MV-4-11 (cell line): ENCODE measurements at regions not wholly inside any gene's neighbourhood (a gene's known extent, or its start where the extent isn't known, plus 50 kb on each side); places are given as distances from the start of the nearest gene placed in this dataset.
A peak's percentile ranks its signal among the peaks of the same experiment; 100 is the strongest.

Experiments used
- DNase-seq: peaks from one replicate; lab custom pipeline; 2025; lab: John Stamatoyannopoulos, UW

DNA sequence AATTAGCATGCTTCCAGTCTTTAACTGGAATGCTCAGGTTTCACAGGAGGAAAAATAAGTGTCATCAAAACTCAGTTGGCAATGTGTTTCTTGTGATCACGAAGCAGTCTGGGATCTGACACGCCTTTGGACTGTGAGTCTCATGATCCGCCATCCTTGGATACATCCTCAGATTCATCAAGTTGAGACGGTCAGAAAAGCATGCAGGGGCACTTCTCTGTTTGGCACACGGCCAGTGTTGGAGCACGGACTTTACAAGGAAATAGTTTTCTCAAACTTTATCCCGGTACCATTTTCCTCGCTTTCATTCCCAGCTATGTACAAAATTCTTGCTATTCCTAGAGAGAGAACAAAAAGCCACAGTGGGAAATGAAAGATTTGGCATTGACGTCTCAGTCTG lies 88.4 kb upstream of the PARP11 start:
- no peak for DNase-seq

DNA sequence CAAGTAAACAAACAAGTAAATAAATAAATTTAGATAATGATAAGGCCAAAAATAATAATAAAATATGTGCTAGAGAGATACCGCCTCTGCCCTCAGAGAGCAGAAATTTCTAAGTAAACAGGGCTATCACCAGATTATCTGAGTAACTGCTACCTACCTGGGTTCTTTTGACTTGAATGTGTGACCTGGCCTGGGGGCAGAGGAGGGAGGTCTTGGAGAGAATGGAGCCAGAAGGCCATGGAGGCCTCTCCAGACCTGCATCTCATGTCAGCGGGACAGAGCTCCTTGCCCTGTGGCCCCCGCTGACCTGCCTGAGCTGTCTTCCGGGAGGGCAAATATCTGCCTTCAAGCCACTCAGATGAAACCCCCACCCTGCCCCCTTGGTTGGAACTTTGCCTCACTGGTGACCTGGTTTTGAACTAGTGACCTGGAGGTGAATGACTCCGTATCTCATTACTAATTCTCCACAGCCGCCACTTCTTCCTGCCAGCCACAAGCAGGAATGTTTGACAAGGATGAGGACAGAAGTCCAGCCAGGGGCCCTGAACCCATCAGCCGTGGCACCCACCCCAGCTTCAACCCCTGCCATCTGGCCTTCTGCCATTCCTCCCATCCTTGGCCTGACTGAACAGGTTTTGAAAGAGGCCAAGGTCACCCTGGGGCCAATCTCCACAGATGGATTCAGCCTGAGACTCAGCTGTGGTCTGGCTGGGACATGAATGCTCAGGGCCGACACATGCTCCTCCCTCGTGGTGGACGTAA lies 86.8 kb upstream of the PARP11 start:
- DNase-seq = no peak

DNA sequence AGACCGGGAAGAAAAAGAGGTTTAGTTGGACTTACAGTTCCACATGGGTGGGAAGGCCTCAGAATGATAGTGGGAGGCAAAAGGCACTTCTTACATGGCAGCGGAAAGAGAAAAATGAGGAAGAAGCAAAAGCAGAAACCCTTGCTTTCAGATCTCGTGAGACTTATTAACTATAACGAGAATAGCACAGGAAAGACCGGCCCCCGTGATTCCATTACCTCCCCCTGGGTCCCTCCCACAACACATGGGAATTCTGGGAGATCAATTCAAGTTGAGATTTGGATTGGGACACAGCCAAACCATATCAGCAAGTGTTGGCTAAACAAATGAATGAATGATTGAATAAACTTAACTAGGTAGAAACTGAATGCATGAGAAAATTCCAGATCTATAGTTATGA lies 85.3 kb upstream of the PARP11 start:
- peak; percentile 20 for DNase-seq

DNA sequence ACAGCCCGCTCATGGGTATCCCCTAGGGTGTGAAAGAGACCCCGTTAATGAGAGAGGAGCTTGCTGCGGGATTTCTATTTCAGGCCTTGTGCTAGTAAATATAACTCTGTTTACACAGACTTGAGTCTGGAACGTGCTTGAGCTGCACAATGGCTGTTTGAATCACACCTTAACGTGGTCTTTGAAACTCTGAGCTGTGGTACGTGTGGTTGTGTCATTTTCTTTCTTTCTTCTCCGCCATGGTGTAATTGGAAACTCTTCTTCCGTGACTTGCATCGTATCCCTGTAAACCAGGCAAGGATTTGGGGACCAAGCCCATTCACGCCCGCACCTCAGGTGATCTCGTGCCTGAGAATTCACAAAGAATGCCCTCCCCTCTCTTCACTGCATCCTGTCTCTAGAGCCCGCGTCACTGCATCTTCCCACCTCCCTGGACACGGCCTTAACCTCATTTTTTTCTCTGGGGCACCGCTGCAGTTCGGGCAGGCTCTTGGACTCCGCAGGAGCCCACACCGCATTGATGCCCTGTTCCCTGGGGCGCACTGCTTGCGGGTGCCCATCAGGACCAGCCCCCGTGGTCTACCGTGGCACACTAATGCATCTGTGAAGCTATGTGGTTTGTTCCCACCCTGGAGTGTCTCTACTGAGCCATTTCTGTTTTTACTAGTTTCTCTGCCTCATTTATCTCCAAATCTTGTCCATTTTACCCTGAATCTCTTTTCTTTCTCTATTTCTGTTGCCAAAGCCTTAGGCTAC lies 78.4 kb upstream of the PARP11 start:
- no peak for DNase-seq

DNA sequence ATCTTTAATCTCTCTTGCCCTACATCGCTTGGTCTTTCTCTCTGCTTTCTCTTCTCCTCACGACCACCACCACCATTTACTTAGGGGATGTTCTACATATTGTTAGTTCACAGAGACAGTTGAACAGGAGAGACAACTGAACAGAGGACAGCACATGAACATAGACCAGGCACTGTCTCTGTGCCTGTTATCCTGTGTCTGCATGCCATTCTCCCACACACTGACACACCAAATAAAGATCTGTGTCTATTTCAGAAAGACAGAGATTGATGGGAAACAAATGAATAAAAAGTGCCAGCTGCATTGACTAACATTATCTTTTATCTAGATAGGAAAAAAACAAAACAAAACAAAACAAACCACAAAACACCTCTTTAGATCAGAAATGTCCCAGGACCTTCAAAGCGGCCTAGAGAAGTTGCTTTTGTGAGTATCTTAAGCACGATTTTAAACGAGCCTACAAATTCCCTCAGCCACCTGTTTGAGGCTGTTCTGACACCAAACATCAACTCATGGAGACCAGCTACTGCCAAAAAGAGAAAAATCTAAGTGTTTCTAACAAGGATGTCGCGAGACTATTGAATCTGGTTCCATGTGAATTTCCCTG lies 77.6 kb upstream of the PARP11 start:
- DNase-seq = no peak

DNA sequence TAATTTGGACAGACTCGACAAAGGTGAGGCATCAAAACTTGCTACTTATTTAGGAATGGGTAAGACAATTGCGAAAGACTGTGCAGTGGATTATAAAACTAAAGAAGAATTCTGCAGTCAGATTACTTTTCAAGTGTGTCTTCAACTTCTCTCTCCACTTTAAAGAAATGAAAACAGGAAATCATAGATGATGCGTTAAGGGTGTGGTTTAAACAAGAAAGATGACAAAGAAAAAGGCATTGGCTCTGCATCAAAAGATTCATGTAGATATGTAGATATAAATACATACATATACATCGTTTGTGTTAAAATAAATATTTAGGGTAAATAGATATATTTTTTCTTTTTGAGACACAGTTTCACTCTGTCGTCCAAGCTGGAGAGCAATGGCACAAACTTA lies 74.6 kb upstream of the PARP11 start:
- no peak for DNase-seq

DNA sequence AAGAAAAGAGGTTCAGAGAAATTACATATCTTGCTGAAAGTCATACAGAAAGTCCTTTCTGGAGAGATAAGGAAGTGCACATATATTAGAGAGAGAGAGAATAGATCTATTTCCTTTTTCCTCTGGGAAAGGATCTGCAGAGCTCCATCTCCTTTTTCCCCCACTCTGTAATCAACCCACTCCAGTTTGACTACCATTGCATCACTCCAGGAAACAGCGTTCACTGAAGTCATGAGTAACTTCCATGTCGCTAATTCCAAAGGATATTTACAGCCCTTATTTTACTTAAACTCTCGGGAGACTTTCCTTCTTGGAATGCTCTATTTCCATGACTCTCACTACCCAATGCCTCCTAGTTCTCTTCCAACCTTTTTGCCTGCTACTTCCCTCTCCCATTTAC lies 72.5 kb upstream of the PARP11 start:
- no peak for DNase-seq

DNA sequence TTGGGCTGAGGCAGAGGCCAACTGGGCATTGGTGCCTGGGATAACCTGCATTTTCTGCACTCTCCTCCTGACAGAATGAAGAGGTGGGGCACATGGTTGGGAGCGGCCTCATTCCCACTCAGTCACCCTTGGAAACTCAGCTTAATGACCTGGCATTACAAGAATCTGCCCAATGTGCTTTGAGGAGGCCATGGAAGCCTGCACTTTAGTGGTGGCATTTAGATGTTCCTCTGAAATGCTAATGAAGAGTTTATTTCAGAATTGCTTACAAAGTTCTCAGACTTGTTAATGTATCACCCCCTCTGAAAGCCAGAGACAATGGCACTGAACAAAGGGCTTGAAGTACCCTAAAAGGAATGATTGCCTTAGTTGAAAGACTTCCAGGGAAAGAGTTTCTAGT lies 71.4 kb upstream of the PARP11 start:
- DNase-seq = no peak

DNA sequence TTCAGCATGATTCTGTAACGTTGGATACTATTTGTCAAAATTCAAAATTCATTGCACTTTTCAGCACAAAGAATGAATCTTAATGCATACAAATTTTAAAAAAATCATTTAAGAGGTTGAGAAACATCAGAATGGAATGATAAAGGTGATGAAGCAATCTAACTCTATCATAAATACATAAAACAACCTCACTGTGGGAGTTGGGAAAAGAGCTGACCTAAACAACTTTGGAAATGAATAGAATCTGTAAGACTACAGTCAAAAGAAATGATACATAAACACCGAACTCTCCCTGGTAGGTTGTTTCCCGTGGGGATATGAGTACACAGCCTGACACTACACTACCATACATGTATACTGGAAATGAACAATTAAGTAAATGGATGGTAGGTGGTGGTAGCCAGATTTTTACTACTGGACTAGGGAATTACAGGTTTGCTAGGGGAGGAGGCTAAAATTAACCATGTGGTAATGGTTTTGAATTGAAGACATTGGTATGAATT lies 64.9 kb upstream of the PARP11 start:
- no peak for DNase-seq

DNA sequence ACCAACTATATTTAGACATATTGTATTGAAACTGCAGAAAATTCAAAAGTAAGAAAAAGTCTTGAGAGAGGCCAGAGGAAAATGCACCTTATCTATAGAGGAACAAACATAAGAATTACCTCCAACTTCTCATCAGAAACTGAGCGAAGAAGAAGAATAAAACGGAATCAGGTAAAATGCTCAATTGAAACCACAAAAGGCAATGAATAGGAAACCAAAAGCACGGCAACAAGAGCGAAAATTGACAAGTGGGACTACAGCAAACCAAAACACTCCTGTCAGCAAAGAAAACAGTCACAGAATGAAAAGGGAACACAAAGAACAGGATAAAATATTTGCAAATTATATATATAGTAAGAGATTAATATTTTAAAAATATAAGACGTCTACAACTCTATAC lies 61.9 kb upstream of the PARP11 start:
- DNase-seq = no peak

DNA sequence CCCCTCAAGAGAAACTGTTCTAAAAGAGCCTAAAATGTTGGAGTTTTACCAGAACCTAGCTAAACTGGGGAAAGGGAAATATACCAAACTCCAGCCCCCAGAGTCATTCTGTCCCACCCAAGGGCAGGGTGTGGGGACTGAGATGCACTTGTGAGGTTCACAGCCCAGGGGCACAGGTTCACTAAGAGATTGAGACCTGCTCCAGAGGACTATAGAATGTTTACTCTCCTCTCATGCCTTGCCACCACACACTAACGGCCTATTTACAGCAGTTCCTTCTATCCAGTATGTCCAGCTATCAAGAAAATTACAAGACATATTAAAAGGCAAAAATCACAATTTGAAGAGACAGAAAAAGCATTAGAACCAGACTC lies 60.6 kb upstream of the PARP11 start:
- no peak for DNase-seq

DNA sequence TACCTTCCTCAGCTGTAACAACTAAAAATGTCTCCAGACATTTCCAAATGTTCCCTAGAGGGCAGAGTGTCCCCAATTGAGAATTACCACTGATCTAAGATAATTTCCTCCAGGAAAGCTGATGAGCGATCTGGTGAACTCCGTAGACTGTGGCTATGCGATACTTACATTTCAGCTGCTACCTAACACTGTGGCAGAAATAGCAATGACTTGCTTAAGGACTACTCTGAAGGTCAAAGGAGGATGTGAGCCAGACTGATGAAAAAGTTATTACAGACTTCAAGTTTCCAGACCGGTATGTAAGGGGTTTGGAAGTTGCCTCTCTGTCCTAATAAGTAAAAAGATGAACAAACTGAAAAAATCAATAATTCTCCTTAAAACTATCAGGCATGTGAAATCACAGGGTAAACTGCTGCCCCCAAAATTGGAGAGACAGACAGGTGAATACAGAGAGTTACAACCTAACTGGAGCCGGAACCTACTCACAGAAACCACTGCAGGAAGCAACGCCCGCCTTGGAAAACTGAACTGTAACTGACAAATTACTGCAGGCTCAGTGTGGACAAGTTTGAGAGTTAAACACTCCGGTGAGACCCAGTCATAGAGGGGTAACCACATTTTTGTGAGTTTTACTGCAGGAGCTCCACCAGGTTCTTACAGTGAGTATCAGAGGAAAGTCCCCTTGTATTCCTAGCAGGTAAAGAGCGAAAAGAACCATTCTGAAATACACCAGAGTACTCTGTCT lies 60.0 kb upstream of the PARP11 start:
- no peak for DNase-seq

DNA sequence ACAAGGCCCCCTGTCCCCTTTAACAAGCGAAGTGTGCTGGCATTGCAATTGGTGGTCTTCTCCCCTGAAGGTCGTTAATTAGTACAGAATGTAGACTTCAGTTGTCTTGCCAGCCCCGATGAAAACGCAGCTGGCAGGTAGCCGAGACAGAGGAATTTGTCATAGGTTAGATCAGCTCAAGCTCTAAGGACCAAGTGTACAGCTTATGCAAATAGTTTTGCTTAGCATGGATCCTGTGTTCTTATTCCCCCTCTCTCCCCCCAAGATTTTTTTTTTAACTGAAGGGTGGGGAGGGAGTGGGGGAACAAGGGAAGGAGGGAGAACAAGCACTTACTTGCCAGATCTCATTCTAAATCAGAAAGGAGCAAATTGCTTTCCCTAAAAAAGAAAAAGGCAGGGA lies 58.6 kb upstream of the PARP11 start:
- no peak for DNase-seq

DNA sequence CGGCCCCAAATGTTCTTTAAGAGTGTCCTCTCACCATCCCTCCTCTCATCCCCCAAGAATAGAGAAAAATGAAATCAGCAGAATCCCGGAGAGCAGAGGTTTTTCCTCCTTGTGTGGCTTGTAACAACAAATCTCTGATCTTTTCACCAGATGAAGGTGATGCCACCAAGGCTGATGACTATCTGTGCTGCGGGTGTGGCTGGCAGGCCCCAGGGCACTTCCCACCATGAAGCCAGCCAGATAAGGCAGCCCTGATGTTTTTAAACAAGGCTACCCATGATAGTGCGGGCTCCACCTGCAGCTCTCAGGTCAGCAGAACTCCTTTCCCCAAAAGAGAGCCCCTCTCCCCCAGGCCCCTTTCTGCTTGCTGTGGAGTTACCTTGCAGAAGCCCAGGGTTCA lies 58.0 kb upstream of the PARP11 start:
- no peak for DNase-seq

DNA sequence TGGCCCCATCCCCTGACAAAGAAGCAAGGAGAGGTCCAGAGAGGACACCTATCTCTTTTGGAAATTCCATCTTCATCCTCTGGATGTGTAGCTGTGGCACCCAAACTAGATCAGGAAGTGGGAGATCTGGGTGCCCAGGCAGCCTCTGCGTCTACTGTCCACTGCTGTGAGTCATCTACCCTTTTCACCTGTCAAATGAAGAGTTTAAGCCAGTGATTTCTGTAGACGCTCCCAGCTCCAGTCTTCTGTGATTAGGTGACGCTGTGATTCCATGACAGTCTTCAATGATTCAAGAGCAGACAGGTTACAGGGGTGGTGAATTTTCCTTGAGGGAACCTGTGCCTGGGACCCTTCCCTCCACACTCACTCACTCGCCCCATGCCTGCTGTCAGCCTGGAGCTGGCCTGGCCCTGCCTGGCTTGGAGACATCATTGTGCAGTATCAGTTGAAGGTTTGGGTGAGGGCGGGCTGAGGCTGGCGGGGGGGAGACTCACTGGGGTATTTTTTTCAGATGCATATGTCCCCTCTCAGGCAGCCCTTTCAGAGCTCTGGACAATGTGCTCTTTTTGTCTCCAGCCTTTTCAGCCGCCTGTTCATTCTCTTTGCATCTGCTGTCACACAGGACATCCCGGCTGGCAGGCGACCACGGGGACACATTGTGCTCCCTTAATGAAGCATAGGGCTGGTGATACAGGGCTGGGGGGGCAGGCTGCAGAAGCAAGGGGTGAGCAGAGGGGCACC lies 56.8 kb upstream of the PARP11 start:
- no peak for DNase-seq

DNA sequence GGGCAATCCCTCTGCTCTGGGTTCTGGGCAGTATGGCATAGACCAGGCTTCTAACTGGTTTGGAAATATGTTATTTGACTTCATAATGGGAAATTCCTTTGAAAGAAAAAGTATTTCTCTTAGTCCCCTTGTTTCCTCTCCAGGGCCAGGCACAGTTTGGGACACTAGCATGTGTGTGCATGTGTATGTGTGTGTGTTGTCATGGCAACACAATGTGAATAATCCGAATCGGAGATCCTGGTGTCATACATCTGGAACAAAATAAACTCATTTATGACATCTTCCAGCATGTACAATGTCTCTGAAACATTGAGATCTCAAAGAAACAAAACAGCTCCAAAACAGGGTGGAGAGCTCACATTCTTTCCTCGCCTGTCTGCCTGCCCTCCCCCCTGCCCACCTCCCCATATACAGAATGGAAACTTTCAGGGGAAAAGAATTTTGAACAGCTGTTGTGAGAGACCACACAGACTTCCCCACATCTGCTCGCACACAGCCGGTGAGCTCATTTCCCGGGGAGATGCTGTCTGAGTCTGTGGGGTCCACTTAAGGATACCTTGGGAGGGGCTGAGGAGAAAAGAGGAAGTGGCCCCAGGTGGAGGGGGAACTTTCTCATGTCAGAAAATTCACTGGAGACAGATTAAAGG lies 55.5 kb upstream of the PARP11 start:
- DNase-seq = peak; percentile 3

DNA sequence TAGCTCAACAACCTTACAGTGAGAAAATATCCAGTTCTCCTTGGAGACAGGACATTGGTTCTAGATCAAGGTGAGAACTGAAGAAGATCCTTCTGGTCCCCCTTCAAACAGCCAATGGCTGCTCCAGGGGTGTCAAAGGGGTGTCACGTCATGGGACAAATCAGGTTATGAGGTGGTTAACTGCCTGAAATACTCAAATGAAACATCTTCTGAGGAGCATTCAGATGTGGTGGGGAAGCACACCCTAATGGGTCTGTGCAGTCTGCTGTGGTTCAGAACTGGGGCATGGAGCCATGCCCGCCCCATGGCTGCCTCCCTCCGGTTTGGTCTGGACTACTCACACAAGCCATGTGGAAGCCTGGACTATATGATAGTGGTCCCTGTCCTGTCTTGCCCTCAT lies 52.4 kb upstream of the PARP11 start:
- no peak for DNase-seq

DNA sequence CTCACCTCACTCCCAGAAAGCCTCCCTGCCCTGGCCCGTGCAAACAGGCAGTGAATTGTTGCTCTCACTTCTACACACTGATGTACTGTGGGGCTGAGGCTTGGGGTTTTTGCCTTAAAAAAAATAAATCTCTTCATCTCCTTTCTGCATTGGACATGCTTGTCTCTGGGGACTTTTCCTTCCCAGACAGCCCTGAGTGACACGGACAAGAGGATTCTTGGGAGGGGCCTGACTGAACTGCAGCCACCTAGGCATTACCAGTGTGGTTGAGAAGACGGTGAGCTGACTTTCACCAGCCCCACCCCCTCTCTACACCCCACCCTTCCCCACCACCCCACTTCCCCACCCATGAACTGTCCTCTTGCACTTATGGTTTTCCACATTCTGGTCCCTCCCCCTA lies 51.6 kb upstream of the PARP11 start:
- no peak for DNase-seq

DNA sequence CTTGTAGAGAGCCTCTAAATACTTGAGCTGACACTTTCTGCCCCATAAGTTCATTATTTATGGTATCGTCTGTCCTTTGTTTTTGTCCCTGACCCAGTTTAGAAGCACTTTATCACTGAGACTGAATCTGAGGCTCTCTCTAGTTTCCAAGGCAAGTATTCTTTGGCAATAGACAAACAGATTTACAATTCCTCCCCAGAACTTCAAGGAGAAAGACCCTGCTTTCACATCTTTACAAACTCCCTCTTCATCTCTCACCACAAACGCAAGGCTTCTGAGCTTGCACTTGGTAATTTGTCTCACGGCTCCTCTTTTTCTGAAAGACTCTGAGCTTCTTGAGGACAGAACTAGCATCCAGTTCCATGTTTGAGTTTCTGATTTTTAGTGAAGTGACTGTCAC lies 49.8 kb upstream of the PARP11 start:
- DNase-seq = no peak
